Right kidney (tissue), 1 donor: ENCODE measurements at regions not wholly inside any gene's neighbourhood (a gene's known extent, or its start where the extent isn't known, plus 50 kb on each side); places are given as distances from the start of the nearest gene placed in this dataset.

Source experiments
- DNase-seq: peaks from one replicate; pipeline ENCODE4 v3.0.0-alpha.2; 2016

DNA sequence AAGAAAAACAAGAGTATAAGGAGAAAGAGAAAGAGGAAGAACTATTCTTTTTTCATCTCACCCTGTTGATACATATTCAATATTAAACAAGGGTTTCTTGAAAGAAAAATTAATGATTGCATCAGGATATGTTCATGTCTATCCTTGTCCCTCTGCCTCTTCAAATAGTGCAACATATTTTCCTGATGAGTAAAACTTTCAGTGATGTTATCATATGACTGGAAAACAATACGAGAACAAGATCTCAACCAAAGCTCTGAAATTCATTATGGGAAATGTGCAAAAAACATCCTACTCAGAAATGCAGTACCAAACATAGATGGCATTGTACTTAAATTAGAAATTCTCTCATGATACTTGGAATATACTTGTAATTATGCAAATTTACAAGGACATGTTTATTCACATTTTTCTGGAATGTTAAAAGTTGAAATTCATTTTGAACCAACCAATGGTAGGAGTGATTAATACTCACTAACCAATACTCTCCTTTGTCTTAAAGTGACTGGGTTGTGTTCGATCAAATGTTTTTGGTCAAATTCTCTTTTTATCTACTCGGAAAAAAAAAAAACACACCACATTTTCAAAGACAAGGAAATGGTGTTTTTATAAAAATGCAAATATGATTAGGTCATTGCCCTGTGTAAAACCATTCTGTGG is 148.9 kb upstream of the GULP1 start:
- DNase-seq: no peak

DNA sequence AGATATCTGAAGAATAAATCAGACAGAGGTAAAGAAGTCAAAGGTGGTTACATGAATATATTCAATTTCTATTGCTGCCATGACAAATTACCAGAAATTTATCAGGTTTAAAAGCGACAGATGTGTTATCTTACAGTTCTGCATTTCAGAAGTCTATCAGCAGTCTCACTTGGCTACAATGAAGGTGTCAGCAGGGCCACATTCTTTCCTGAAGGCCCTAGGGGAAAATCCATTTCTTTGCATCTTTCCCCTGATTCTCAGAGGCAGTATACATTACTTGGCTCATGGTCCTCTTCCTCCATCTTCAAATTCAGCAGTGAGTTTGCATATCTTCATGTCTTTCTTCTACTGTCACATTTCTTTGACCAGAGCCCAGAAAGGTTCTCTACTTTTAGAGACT is 145.8 kb upstream of the GULP1 start:
- no peak for DNase-seq

DNA sequence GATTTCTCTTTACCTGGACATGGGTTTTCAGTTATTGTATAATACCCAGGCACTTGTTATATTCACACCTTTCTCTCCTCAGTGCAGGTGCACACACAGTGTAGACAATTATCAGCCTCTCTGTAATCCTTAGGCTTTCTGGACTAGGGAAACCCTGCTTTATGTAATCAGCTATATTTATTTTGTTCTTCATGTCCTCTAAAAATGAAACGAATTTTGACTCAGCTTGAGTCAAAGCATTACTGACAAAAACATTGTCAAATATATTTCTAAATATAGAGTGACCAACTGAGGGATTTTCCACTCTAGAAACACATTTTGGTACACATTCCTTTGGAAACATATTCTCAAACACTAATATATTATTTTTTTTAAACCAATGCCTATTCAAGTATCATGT is 144.8 kb upstream of the GULP1 start:
- no peak for DNase-seq

DNA sequence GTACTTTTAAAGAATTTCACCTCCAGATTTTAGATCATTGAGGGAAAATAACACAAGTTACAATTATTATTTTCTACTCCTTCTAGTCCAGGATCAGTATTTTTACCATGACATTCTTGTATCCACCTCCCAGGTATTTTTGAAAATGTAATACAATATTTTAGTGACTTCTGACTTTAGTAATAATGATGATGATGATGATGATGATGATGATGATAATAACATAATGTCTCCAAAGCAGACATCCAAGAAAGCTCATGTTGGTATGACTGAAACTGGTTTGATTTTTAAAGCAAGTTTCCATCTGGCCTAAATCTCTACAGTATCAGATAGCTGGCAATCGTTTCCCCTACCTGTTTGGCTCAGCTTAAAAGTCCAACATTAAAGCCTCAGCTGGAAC is 140.0 kb upstream of the GULP1 start:
- DNase-seq: no peak

DNA sequence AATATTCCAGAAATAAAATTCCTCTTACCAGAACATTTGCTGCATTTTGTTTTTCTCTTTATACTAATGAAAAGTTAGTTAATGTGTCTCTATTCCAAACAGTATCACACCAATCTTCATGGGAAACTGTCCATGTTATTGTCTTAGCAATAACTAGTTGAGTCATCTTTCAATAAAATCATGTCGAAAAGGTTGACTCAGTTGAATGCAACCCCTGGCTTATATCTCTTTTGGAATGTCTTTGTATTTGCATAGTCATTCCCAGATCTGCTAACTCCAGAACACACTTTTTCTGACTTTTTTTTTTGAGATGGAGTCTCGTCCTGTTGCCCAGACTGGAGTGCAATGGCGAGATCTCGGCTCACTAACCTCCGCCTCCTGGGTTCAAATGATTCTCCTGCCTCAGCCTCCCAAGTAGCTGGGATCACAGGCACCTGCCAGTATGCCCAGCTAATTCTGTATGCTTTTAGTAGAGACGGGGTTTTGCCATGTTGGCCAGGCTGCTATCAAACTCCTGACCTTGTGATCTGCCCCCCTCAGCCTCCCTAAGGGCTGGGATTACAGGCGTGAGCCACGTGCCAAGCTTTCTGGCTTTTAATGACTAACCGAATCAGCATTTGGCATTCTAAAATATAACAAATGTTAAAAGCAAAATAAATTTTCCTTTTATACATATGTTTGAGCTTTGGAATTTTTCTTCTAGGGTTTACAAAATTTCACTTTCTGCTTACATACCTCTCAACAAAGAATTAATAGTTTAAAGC is 133.2 kb upstream of the GULP1 start:
- DNase-seq: no peak

DNA sequence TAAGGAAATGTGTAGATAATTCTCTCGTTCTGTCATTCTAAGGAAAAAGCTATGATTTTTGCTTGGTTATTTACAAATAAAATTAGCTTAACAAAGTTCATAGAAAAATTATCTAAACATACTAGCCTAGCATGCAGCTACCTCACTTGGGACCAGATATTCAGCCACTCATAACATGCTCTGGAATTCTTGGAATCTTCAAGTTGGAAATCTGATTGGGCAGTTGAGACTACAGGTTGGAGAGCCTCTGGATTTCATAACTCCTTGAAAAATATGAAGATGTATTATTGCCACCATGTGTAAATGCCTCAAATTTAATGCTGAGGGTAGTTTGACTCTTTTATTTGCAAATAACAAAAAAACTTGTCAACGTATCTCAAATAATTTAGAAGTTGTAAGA is 132.2 kb upstream of the GULP1 start:
- DNase-seq: no peak

DNA sequence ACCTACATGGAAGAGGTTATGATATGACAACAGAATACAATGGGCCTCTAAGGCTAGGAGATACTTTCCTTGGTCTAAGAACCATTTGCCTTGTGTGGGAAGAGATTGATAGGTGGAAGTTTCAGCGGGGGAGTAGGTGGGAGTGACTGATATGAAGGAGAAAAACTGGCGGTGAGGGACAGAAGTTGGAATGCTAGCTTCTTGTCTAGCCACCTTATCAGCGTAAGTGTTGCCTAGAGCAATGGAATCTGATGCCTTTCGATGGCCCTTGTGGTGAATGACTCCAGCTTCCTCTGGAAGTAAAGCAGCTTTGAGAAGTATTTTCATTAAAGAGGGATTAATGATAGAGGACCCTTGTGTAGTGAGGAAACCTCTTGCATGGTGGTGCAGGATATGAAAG is 121.3 kb upstream of the GULP1 start:
- DNase-seq: no peak

DNA sequence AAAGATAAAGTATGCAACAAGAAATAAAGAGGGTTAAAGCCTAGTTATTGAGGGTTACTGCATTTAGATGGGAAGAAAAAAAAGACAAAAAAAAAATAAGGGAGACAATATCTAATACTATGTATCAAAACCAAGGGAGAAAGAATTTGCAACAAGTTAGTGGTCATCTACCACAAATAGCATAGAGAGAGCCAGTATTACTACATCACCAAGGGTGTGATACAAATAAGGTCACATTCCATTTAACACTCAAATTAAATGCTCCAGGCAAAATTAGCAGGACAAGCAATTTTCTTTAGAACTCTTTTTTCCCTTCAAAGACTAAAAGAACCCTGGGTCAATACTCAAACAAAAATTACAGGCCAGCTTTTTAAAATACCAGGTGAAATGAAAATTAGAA is 115.1 kb upstream of the GULP1 start:
- no peak for DNase-seq

DNA sequence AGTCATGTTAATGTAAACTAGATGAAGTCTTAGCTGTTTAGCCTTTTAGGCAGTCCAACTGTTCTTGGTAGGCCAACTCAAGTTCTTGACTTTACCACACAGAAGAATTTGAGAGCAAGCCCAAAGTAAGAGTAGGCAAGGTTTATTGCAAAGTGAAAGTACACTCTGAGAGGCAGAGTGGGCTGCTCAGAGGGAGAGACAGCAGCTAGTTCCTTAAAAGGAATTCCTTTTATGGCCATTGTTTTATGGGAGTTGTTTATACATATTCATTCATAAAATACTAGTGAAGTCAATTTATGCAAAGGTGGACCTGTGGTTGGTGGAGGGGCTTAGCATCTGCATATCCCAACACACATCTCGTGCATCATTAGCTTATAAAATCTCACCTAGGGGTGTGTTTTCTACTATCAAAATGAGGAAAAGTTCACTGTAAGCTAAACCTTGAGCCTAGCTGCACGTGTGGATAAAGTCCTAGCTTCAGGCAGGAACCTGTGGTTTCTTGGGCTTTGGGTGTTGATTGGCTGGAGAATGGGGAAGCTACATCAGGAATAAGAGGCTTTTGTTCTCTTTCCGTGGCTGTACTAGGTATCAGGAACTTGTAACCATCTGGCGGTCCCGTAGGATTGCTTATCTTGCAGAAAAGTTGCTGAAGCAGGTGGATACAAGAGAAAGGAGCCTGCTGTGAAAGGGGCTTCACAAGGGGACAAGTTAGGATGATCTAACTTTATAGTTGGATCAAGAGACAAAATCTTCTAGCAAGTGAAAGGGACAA is 110.4 kb upstream of the GULP1 start:
- no peak for DNase-seq

DNA sequence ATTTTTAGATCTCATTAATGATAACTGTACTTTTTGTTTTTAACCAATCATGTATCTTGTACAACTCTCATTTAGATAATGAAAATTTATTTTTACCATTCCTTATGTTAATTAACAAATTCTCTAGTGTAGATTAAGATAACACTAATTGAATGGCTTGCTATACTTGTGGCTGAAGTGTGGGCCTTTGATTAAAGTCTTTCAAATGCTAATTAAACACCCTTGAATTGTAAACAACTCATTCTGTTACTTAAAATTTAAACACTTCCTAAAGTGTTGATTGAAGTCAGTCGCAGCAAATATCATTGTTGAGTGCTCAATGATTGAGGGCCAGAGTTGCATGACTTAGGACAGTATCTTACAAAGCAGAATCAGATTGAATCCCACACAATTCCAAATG is 109.8 kb upstream of the GULP1 start:
- DNase-seq: no peak

DNA sequence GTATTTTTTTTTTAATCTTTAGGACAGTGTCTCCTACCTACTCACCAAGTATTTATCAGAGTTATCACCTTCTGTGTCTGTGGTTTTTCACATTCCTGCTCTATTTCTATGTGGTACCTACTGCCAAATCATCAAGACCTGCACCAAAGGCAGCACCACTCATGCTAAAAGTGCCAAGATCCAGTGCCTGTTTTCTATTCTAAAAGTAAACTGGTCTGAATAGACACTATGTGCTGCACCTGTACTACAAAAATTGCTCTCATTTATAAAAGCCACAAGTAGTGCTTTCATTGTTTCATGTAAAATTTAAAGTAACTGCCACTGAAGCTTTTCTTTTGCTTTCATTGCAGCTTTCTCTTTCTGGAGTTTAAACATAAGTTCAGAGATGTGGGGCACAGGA is 103.9 kb upstream of the GULP1 start:
- DNase-seq: no peak

DNA sequence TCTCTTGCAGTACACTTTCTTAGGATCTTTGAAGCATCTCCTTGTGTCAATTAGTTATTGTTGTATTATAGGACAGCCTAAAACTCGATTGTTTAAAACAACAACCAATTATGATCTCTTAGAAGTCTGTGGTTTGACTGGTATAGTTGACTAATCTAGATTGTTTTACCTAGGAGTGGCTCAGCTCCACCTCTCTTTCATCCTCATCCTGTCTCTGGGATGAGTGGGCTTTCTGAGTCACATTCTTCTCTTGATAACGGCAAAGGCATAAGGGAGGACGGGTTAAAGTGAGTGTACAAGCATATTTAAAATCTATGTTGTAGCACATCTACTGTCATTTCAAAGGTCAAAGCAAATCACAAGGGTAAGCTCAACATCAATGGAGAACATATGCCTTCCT is 102.3 kb upstream of the GULP1 start:
- no peak for DNase-seq

DNA sequence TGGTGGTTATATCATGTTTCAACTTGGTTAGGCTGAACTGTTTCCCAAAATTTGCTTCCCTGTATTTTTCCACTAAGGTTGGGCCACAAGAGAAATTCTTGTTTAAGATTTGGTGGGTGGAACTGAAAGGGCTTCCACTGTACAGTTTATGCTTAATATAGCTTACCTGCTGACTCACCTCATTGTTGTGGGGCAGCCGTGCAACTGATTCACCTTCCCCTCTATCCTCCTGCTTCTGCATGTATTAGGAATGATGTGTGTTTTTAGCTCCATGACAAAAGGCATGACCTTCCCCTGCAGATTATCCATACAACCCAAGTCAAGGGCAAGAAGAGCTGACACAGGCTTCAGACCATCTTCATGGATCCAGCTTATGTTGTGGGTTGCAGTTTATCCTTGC is 98.4 kb upstream of the GULP1 start:
- DNase-seq: no peak

DNA sequence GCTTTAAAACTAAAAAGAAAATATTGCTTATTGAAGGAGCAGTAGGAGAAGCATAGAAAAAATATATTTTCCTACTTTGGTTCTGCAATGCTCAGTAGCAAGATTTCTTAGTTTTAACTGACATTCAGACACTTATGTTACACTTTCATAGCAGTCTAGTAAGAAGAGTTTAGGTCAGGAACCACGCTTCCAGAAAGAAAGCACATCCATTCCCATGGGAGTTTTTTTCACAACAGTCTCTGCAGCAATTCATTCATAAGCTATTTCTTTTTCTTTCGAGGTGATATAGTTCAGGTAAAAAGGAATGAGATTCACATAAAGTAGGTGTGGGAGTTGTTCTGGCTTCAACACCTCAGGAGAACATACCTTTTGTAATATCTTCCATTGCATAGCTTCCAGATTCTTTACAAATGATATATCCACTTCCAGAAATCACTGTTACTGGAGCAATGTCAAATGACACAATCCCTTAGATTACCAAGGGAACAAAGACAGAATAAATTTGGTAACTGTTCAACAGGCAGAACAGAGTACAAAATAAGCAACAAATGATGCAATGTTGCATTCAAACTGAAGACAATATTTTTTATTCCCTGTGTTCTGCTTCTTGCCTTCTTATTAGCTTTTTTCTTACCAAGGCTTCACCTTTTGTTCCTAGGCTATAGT is 95.2 kb upstream of the GULP1 start:
- no peak for DNase-seq

DNA sequence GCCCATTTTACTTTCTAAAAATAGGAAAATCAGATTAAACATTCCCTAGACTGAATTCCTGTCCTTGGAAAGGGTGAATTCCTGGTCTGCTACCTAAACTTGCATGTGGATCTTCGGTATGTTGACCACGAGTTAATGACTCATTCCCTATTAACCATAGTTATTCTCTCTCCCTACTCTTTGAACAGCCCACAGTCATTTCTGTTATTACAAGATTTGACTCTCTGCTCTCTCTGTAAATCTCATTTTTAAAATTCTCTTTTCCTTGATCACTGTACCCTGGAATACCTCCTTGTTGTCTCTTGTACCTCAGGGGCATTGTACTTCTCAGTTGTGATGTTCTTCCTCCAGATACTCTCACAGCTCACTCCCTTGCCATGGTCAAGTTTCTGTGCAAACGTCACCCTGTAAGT is 92.0 kb upstream of the GULP1 start:
- DNase-seq: no peak

DNA sequence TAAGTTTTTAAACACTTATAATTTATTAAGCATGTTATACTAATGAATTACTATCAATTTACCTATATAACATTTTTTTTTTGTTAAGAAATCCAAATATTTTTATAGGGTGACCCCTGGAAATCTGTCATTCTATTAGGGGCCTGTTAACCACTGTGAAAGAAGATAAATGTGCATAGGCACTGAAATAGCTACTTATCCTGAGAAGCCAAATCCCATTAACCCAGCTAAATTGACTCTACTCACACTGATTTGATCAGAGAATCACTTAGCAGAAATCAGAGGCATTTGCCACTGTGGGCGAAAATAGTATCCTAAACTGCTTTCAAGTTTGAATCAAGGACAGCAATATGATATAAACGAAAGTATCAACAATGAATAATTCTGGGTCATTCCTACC is 90.0 kb upstream of the GULP1 start:
- DNase-seq: no peak

DNA sequence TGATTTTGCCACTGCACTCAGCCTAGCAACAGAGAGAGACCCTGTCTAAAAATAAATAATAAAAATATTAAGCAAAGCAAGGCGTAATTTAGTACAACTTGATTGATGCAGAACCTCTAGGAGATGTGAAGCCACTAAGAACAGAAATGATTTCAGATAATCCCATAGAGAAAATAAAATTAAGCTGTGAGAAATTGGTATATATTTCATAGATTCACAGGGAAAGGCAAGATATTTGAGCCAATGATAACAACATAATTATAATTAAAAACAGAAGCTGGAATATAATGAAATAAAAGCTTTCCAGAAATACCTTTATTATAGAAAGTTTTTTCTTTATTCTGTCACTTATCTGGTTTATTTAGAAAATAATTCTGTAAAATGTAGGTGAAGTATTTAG is 88.9 kb upstream of the GULP1 start:
- DNase-seq: no peak

DNA sequence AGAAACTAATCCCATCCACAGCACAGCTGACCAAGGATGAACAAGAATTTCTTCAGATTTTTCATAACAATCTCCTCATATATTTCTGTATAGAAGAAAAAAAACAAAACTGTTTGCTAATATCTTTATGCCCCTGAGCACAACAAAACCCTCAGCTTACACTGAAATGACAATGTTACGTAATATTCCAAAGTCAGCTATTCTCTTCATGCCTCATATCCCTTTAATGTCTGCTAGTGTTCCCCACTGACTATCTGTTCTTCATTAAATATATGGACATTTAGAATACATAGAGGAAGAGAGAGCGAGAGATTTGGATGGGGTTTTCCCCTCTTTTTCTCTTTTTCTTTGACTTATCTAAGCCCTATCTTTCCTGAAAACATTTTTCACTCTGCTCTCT is 87.9 kb upstream of the GULP1 start:
- DNase-seq: no peak

DNA sequence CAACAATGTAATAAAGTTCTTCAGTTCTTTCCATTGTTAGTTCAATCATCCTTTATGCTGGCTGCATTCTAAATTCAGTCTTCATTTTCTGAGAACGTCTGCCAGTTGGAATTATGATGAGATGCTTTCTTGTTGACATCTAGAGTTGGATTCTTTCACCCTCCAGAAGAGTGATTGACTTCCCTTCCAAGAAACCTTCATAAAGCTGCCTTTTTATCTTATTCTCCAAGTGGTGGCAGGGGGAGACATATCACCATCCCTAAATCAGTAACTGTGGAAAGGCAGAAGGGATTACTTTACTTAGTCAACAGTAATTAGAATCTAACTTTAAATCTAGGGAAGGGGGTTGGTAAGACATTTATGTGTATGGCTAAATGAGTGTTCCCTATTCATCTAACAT is 86.8 kb upstream of the GULP1 start:
- DNase-seq: no peak

DNA sequence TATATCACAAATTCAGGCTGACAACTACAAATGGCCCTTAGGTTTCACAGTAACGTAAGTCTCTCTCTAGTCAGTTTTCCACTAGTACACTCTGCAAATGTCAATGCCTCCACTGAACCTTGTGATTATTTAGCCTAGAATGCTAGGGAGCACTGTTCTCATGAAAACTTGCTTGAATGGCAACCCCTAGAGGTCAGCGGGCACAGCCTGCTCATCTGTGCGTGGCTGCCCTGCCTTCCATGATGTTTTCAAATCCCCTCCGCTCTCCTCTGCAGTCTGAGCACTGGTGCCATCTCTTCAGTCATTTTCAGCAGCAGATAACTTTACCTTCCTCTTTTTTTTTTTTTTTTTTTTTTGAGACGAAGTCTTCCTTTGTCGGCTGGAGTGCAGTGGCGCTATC is 84.1 kb upstream of the GULP1 start:
- DNase-seq: no peak

DNA sequence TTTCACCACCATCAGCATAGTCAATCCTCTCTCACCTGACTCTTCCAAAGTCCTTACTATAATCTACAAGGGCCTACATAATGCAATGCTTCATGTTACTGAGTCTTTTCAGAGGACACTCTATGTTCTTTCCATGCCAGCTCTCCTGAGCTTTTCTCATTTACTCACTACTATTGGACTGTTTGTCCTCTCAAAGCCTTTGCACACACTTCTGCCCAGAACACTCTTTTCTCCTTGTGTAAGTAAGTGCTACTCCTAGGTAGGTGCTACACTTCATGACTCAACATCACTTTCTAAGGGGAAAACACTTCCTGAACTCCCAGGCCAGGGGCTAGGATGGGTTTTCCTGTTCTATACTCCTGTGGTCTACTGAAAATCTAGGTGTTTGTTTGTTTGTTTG is 82.5 kb upstream of the GULP1 start:
- no peak for DNase-seq

DNA sequence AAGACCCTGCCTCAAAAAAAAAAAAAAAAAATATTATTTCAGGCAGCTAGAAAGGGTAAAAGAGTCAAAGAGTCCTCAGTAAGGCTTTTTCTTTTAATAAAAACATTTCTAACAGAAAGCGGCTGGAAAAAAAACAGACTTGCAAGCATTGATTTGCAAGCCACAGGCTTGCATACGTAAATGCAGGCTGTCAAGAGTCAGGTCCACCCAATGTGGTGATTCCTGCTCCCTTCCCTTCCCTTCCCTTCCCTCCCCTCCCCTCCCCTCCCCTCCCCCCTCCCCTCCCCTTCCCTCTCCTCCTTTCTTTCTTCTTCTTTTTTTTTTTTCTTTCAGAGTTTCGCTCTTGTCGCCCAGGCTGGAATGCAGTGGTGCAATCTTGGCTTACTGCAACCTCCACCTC is 74.4 kb upstream of the GULP1 start:
- DNase-seq: no peak

DNA sequence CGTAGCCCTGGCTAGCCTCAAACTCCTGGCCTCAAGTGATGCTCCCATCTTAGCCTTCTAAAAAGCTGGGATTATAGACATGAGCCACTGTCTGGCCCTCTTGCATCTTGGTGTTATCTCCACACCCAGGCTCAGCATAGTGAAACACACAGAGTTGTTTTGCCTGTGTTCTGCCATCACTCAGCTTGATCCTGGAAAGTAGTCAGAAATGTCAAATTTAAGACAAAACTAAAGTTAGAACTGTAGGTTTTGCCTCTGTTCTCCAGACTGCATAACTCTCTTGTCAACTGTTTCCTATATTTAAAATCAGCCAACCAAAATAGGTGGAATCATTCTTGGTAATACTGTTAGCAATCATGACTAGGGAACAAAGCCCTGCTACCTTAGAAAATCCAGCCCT is 72.1 kb upstream of the GULP1 start:
- no peak for DNase-seq
